GM23338 (cell line): ENCODE measurements at regions not wholly inside any gene's neighbourhood (a gene's known extent, or its start where the extent isn't known, plus 50 kb on each side); places are given as distances from the start of the nearest gene placed in this dataset.

Experiments
- ATAC-seq: fragments of 200-7000 bp; cut with Tn5 transposase; 3 replicates; pipeline ENCODE4 v1.9.1; 2020
- DNase-seq: peaks from one replicate; pipeline ENCODE4 v3.0.0-alpha.2; 2015; ENCODE audit warnings: low spot score
- H2AFZ ChIP-seq: fragments of 200-600 bp; sonication (generic); 2 replicates; pipeline ENCODE4 v1.8.0; 2016; ENCODE audit warnings: antibody characterized with exemption, mild to moderate bottlenecking, moderate library complexity
- H3F3A ChIP-seq: fragments of 200-600 bp; sonication (generic); replicated peaks from 2 replicates; pipeline ENCODE4 v1.8.0; 2017; ENCODE audit warnings: antibody characterized with exemption, mixed run types, low read depth
- H3K27ac ChIP-seq: fragments of 200-600 bp; sonication (generic); 2 replicates; pipeline ENCODE4 v1.6.1; 2016; ENCODE audit warnings: low read depth
- H3K27me3 ChIP-seq: fragments of 200-600 bp; sonication (generic); 2 replicates; pipeline ENCODE4 v1.8.0; 2016; ENCODE audit warnings: mild to moderate bottlenecking, mixed run types, moderate library complexity; ENCODE audit not compliant: insufficient read depth
- H3K36me3 ChIP-seq: fragments of 200-600 bp; sonication (generic); 2 replicates; pipeline ENCODE4 v1.8.0; 2016; ENCODE audit warnings: mild to moderate bottlenecking; ENCODE audit not compliant: insufficient read depth
- H3K4me1 ChIP-seq: fragments of 200-600 bp; sonication (generic); 2 replicates; pipeline ENCODE4 v1.8.0; 2016; ENCODE audit warnings: mild to moderate bottlenecking, moderate library complexity; ENCODE audit not compliant: insufficient read depth
- H3K4me2 ChIP-seq: fragments of 200-600 bp; sonication (generic); 2 replicates; pipeline ENCODE4 v1.7.1; 2017; ENCODE audit warnings: mixed run types
- H3K4me3 ChIP-seq: fragments of 200-600 bp; sonication (generic); 2 replicates; pipeline ENCODE4 v1.6.1; 2016; ENCODE audit warnings: mixed run types
- H3K79me2 ChIP-seq: fragments of 200-600 bp; sonication (generic); replicated peaks from 2 replicates; pipeline ENCODE4 v1.8.0; 2017; ENCODE audit warnings: mild to moderate bottlenecking; ENCODE audit not compliant: insufficient read depth
- H3K9me2 ChIP-seq: fragments of 200-600 bp; sonication (generic); 2 replicates; pipeline ENCODE4 v1.8.0; 2017; ENCODE audit not compliant: insufficient read depth
- H4K20me1 ChIP-seq: fragments of 200-600 bp; sonication (generic); replicated peaks from 2 replicates; pipeline ENCODE4 v1.8.0; 2017; ENCODE audit warnings: mild to moderate bottlenecking; ENCODE audit not compliant: insufficient read depth
- H3K27ac Mint-ChIP-seq: 2 replicates; pipeline ENCODE4 v1.8.0; 2020; ENCODE audit warnings: inconsistent platforms, mild to moderate bottlenecking, moderate library complexity, mixed read lengths
- H3K27me3 Mint-ChIP-seq: 3 replicates; pipeline ENCODE4 v1.8.0; 2022; ENCODE audit warnings: low read depth, mild to moderate bottlenecking, moderate library complexity, mixed read lengths, inconsistent platforms; ENCODE audit not compliant: insufficient read depth, poor library complexity
- H3K36me3 Mint-ChIP-seq: 3 replicates; pipeline ENCODE4 v1.8.0; 2021; ENCODE audit warnings: low read depth, mild to moderate bottlenecking, inconsistent platforms, moderate library complexity, mixed read lengths
- H3K4me1 Mint-ChIP-seq: 3 replicates; pipeline ENCODE4 v1.8.0; 2020; ENCODE audit warnings: mild to moderate bottlenecking, inconsistent platforms, mixed read lengths
- H3K4me3 Mint-ChIP-seq: 3 replicates; pipeline ENCODE4 v1.8.0; 2021; ENCODE audit warnings: moderate library complexity, mild to moderate bottlenecking, inconsistent platforms, mixed read lengths
- H3K9me3 Mint-ChIP-seq: 3 replicates; pipeline ENCODE4 v1.8.0; 2020; ENCODE audit warnings: moderate library complexity, mild to moderate bottlenecking, inconsistent platforms, mixed read lengths
- CREB1 ChIP-seq: fragments of 250-450 bp; sonication (Bioruptor Pico); IDR thresholded peaks from 2 replicates; pipeline ENCODE4 v1.5.0; 2020; ENCODE audit warnings: low read depth, mild to moderate bottlenecking, moderate library complexity
- CTCF ChIP-seq, 2 experiments: fragments of 200-600 bp in 1 of 2; sonication (generic) in 1 of 2; conservative IDR thresholded peaks; 2 replicates each; pipeline versions ENCODE4 v1.5.1 to v1.6.1; 2016 to 2017; ENCODE audit warnings: antibody characterized with exemption in 2 of 2, low read depth in 2 of 2, mild to moderate bottlenecking in 2 of 2, moderate library complexity in 1 of 2
- ETS1 ChIP-seq: IDR thresholded peaks from 2 replicates; pipeline ENCODE4 v1.6.1; 2016; ENCODE audit warnings: antibody characterized with exemption
- EZH2 ChIP-seq: fragments of 200-600 bp; sonication (generic); IDR thresholded peaks from one replicate; pipeline ENCODE4 v1.8.0; 2017; ENCODE audit warnings: antibody characterized with exemption, mild to moderate bottlenecking, low read depth; ENCODE audit not compliant: unreplicated experiment
- EZH2phosphoT487 ChIP-seq: fragments of 200-600 bp; sonication (generic); IDR thresholded peaks from one replicate; pipeline ENCODE4 v1.8.1; 2018; ENCODE audit warnings: antibody characterized with exemption; ENCODE audit not compliant: unreplicated experiment
- JUNB ChIP-seq: IDR thresholded peaks from one replicate; pipeline ENCODE4 v1.6.1; 2016; ENCODE audit warnings: antibody characterized with exemption; ENCODE audit not compliant: unreplicated experiment
- NANOG ChIP-seq: IDR thresholded peaks from 2 replicates; pipeline ENCODE4 v1.6.1; 2016; ENCODE audit warnings: antibody characterized with exemption, borderline replicate concordance
- POLR2AphosphoS5 ChIP-seq: IDR thresholded peaks from 2 replicates; pipeline ENCODE4 v1.6.1; 2016; ENCODE audit warnings: antibody characterized with exemption, low read depth
- REST ChIP-seq: IDR thresholded peaks from one replicate; pipeline ENCODE4 v1.6.1; 2018; ENCODE audit warnings: antibody characterized with exemption; ENCODE audit not compliant: unreplicated experiment
- STAT1 ChIP-seq: IDR thresholded peaks from one replicate; pipeline ENCODE4 v1.6.1; 2016; ENCODE audit warnings: antibody characterized with exemption; ENCODE audit not compliant: unreplicated experiment
- ZNF114 ChIP-seq: fragments of 250-450 bp; sonication (Bioruptor Pico); IDR thresholded peaks from 2 replicates; pipeline ENCODE4 v1.5.0; 2020; ENCODE audit warnings: mild to moderate bottlenecking, moderate library complexity
- ZNF331 ChIP-seq: fragments of 250-450 bp; sonication (Bioruptor Pico); IDR thresholded peaks from 2 replicates; pipeline ENCODE4 v1.5.0; 2020; ENCODE audit warnings: low read depth, mild to moderate bottlenecking, moderate library complexity
- ZNF462 ChIP-seq: fragments of 250-450 bp; sonication (Bioruptor Pico); IDR thresholded peaks from 2 replicates; pipeline ENCODE4 v1.5.0; 2020; ENCODE audit warnings: mild to moderate bottlenecking, moderate library complexity

GRCh38 chr6:165184192-165184979 lies 125.0 kb downstream of the C6orf118 start:
- no peak overlapping the region for H3K4me3 Mint-ChIP-seq
- no peaks in the 10 kb centered on the region for H3K27me3 ChIP-seq
- no peaks in the 10 kb centered on the region for H3K27me3 Mint-ChIP-seq
- TF ChIP-seq CTCF (conservative IDR thresholded peaks at IDR 0.05; ENCODE audit: low read depth in 2 of 2) (no peak), EZH2 (no peak), ZNF331 (CRISPR knock-in tag) (no peak), ETS1 (no peak), POLR2AphosphoS5 (no peak), ZNF462 (CRISPR knock-in tag) (no peak), STAT1 (no peak), EZH2phosphoT487 (no peak), NANOG (no peak), ZNF114 (CRISPR knock-in tag) (no peak), CREB1 (no peak), REST (no peak), JUNB (no peak)
- no peak overlapping the region for H3K27ac ChIP-seq
- H3K4me2 ChIP-seq: no peak overlapping the region
- peaks cover 27% of the 10 kb centered on the region for H3K9me3 Mint-ChIP-seq
- peaks cover 7% of the 10 kb centered on the region; the same call in 2 of the 3 replicates for H3K36me3 Mint-ChIP-seq
- peaks cover 6% of the 10 kb centered on the region; the same call in 1 of the 2 replicates for H3K9me2 ChIP-seq
- H3K79me2 ChIP-seq: no peaks in the 10 kb centered on the region
- no peaks in the 10 kb centered on the region for H3K4me1 Mint-ChIP-seq
- no peaks in the 10 kb centered on the region for H3K4me1 ChIP-seq
- no peak overlapping the region for H3K4me3 ChIP-seq
- no peaks in the 10 kb centered on the region for H4K20me1 ChIP-seq
- H2AFZ ChIP-seq: no peak overlapping the region
- H3F3A ChIP-seq: no peaks in the 10 kb centered on the region
- H3K36me3 ChIP-seq: no peaks in the 10 kb centered on the region; the same call in 1 of the 2 replicates
- ATAC-seq (no peak), DNase-seq (no peak)
- no peak overlapping the region for H3K27ac Mint-ChIP-seq
